Colon (tissue), 2 donors: ENCODE measurements at regions not wholly inside any gene's neighbourhood (a gene's known extent, or its start where the extent isn't known, plus 50 kb on each side); places are given as distances from the start of the nearest gene placed in this dataset.

ENCODE experiments used
- FAIRE-seq: peaks from 2 replicates; lab custom pipeline; 2012; peaks lifted over from hg19 to GRCh38; lab: Jason Lieb, UNC
- donor health status: control.
- donor health status: control.

- no peak for FAIRE-seq
Observed at GRCh38 chr12:3961591-3961990, 88.4 kb upstream of the PARP11 start.

- no peak for FAIRE-seq
Observed at GRCh38 chr12:3959799-3960560, 86.8 kb upstream of the PARP11 start.

GRCh38 chr12:3958534-3958933 is 85.3 kb upstream of the PARP11 start:
- no peak for FAIRE-seq

GRCh38 chr12:3951380-3952135 is 78.4 kb upstream of the PARP11 start:
- no peak for FAIRE-seq

- no peak for FAIRE-seq
Observed at GRCh38 chr12:3950714-3951320, 77.6 kb upstream of the PARP11 start.

- no peak for FAIRE-seq
Observed at GRCh38 chr12:3947781-3948180, 74.6 kb upstream of the PARP11 start.

- FAIRE-seq, result no peak
Observed at GRCh38 chr12:3945671-3946070, 72.5 kb upstream of the PARP11 start.

GRCh38 chr12:3944620-3945019 is 71.4 kb upstream of the PARP11 start:
- no peak for FAIRE-seq

- no peak for FAIRE-seq
Observed at GRCh38 chr12:3938042-3938544, 64.9 kb upstream of the PARP11 start.

- no peak for FAIRE-seq
Observed at GRCh38 chr12:3935078-3935477, 61.9 kb upstream of the PARP11 start.

GRCh38 chr12:3933819-3934192 is 60.6 kb upstream of the PARP11 start:
- FAIRE-seq, result no peak

- FAIRE-seq, result no peak
Observed at GRCh38 chr12:3933074-3933818, 60.0 kb upstream of the PARP11 start.

GRCh38 chr12:3931776-3932175 is 58.6 kb upstream of the PARP11 start:
- FAIRE-seq, result no peak

GRCh38 chr12:3931206-3931605 is 58.0 kb upstream of the PARP11 start:
- FAIRE-seq, result no peak

- no peak for FAIRE-seq
Observed at GRCh38 chr12:3929875-3930615, 56.8 kb upstream of the PARP11 start.

GRCh38 chr12:3928538-3929184 is 55.5 kb upstream of the PARP11 start:
- no peak for FAIRE-seq

- no peak for FAIRE-seq
Observed at GRCh38 chr12:3925621-3926020, 52.4 kb upstream of the PARP11 start.

GRCh38 chr12:3924761-3925160 is 51.6 kb upstream of the PARP11 start:
- no peak for FAIRE-seq

- FAIRE-seq, result no peak
Observed at GRCh38 chr12:3923021-3923420, 49.8 kb upstream of the PARP11 start.
